Activated naive CD8-positive, alpha-beta T cell treated with anti-CD3 and anti-CD28 coated beads for 36 hours (primary cell): ENCODE measurements at regions not wholly inside any gene's neighbourhood (a gene's known extent, or its start where the extent isn't known, plus 50 kb on each side); places are given as distances from the start of the nearest gene placed in this dataset.

Experiments used
- DNase-seq: peaks from one replicate; pipeline ENCODE4 v3.0.0; 2021
- H3K27ac Mint-ChIP-seq: one replicate; pipeline ENCODE4 v1.8.0; 2022; ENCODE audit warnings: mild to moderate bottlenecking, moderate library complexity, mixed read lengths
- H3K27me3 Mint-ChIP-seq: one replicate; pipeline ENCODE4 v1.8.0; 2022; ENCODE audit warnings: mild to moderate bottlenecking, mixed read lengths
- H3K36me3 Mint-ChIP-seq: one replicate; pipeline ENCODE4 v1.8.0; 2021; ENCODE audit warnings: mild to moderate bottlenecking, mixed read lengths
- H3K4me1 Mint-ChIP-seq: one replicate; pipeline ENCODE4 v1.8.0; 2021; ENCODE audit warnings: mixed read lengths
- H3K4me3 Mint-ChIP-seq: one replicate; pipeline ENCODE4 v1.8.0; 2022; ENCODE audit warnings: mild to moderate bottlenecking, moderate library complexity, mixed read lengths
- H3K9me3 Mint-ChIP-seq: one replicate; pipeline ENCODE4 v1.8.0; 2022; ENCODE audit warnings: mixed read lengths

DNA sequence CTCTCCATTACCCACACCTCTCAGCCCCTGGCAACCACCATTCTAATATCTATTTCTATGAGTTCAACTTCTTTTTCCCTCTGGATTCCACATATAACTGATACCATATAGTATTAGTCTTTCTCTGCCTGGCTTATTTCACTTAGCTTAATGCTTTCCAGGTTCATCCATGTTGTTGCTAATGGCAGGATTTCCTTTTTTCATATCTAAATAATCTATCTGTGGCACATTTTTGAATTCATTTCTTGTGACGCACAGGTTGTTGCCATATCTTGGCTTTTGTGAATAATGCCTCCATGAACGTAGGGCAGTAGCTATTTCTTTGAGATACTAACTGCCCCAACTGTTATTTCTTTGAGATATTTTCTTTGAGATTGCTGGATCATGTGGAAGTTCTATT lies 235.6 kb downstream of the SPRY2 start:
- Mint-ChIP-seq H3K27ac (no peak overlapping the region), H3K9me3 (no peaks in the 10 kb centered on the region), H3K4me3 (no peak overlapping the region), H3K4me1 (no peaks in the 10 kb centered on the region), H3K27me3 (peaks cover 5% of the 10 kb centered on the region), H3K36me3 (no peaks in the 10 kb centered on the region)
- no peak for DNase-seq

DNA sequence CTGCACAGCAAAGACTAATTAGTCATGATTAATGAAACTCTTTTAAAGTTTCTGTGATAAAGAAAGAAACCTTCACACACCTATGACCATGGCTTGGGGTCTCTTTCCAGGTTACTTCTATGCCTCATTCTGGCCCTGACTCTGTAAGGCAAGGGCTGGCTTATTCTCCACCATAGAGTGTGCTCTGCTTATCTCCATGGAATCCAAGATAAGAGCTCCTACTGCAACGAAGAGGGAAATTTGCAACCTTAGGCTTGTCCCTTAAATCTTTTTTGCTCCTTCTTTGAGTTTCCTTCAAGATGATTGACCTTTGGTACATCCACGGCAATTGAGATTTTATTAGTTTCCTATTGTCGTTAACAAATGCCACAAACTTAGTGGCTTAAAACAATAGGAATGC lies 239.9 kb downstream of the SPRY2 start:
- H3K9me3 Mint-ChIP-seq: no peaks in the 10 kb centered on the region
- H3K36me3 Mint-ChIP-seq: no peaks in the 10 kb centered on the region
- H3K27me3 Mint-ChIP-seq: no peaks in the 10 kb centered on the region

GRCh38 chr13:80100636-80101035 lies 240.3 kb downstream of the SPRY2 start:
- H3K4me3 Mint-ChIP-seq: no peak overlapping the region
- H3K36me3 Mint-ChIP-seq: no peaks in the 10 kb centered on the region
- H3K27me3 Mint-ChIP-seq: no peaks in the 10 kb centered on the region
- no peak overlapping the region for H3K27ac Mint-ChIP-seq
- H3K9me3 Mint-ChIP-seq: no peaks in the 10 kb centered on the region
- H3K4me1 Mint-ChIP-seq: no peaks in the 10 kb centered on the region
- DNase-seq: no peak

More for the DNA sequence above, 239.9 kb downstream of the SPRY2 start:
- no peak overlapping the region for H3K27ac Mint-ChIP-seq
- H3K4me1 Mint-ChIP-seq: no peaks in the 10 kb centered on the region
- no peak overlapping the region for H3K4me3 Mint-ChIP-seq
- no peak for DNase-seq

DNA sequence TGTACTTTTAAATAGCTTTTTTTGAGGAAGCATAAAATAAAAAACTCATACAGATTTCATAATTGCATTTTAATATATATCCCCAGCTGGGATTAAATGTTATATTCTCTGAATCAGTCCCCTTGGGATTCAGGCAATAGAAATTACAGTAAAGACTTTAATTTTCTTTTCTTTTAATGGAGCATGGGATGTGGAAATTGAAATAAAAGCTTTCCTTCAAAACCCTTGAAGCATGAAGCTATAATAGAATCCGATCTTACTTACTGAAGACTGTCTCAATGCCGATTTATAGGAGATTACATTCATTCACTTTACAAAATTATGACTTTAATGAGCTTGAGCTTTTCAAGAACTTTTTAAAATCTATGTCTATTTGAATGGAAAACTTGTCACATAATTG lies 243.4 kb downstream of the SPRY2 start:
- Mint-ChIP-seq H3K4me3 (no peak overlapping the region), H3K27me3 (no peaks in the 10 kb centered on the region), H3K27ac (no peak overlapping the region), H3K4me1 (no peaks in the 10 kb centered on the region), H3K9me3 (no peaks in the 10 kb centered on the region), H3K36me3 (no peaks in the 10 kb centered on the region)
- DNase-seq: no peak

DNA sequence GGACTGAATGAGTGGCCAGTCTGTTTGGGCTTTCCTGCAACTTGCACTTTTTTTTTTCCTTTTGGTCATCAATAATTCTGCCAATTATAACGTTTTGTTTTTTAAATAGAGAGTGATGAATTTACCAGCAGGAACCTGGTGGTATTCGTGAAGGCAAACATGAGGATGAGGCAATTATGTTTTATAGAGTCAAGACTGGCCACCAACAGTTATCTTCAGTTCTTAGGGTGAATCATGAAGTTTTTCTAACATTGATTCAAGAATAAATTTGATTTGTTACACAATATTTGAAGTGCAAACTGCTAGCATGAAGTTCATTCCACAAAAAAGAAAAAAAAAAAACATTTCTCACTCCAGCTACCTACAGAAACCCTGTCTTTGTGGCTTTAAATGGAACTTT lies 244.5 kb downstream of the SPRY2 start:
- Mint-ChIP-seq H3K36me3 (no peaks in the 10 kb centered on the region), H3K9me3 (no peaks in the 10 kb centered on the region), H3K4me3 (no peak overlapping the region), H3K27me3 (no peaks in the 10 kb centered on the region), H3K27ac (no peak overlapping the region), H3K4me1 (no peaks in the 10 kb centered on the region)
- DNase-seq: no peak

- Mint-ChIP-seq H3K9me3 (no peaks in the 10 kb centered on the region), H3K4me1 (no peaks in the 10 kb centered on the region), H3K27me3 (no peaks in the 10 kb centered on the region), H3K27ac (no peak overlapping the region), H3K36me3 (no peaks in the 10 kb centered on the region), H3K4me3 (no peak overlapping the region)
- no peak for DNase-seq
Measured at GRCh38 chr13:80094526-80094925, 246.4 kb downstream of the SPRY2 start.

- H3K27me3 Mint-ChIP-seq: no peaks in the 10 kb centered on the region
- no peaks in the 10 kb centered on the region for H3K36me3 Mint-ChIP-seq
- DNase-seq: no peak
- H3K9me3 Mint-ChIP-seq: no peaks in the 10 kb centered on the region
- H3K4me3 Mint-ChIP-seq: no peak overlapping the region
- H3K27ac Mint-ChIP-seq: no peak overlapping the region
- no peaks in the 10 kb centered on the region for H3K4me1 Mint-ChIP-seq
Measured at GRCh38 chr13:80093888-80094287, 247.0 kb downstream of the SPRY2 start.

DNA sequence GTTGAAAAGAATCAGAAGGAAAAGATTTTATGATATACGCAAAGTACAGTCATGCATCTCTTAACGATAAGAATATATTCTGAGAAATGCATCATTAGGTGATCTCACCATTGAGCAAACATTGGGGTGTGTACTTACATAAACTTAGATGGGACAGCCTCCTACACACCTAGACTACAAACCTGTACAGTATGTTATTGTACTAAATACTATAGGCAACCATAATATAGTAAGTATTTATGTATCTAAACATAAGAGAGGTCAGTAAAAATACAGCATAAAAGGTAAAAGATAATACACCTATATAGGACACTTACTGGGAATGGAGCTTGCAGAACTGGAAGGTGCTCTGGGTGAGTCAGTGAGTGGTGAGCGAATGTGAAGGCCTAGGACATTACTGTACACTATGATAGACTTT lies 254.6 kb downstream of the SPRY2 start:
- Mint-ChIP-seq H3K9me3 (no peaks in the 10 kb centered on the region), H3K27me3 (no peaks in the 10 kb centered on the region), H3K4me3 (no peak overlapping the region), H3K27ac (no peak overlapping the region), H3K4me1 (no peaks in the 10 kb centered on the region), H3K36me3 (no peaks in the 10 kb centered on the region)
- DNase-seq: no peak

DNA sequence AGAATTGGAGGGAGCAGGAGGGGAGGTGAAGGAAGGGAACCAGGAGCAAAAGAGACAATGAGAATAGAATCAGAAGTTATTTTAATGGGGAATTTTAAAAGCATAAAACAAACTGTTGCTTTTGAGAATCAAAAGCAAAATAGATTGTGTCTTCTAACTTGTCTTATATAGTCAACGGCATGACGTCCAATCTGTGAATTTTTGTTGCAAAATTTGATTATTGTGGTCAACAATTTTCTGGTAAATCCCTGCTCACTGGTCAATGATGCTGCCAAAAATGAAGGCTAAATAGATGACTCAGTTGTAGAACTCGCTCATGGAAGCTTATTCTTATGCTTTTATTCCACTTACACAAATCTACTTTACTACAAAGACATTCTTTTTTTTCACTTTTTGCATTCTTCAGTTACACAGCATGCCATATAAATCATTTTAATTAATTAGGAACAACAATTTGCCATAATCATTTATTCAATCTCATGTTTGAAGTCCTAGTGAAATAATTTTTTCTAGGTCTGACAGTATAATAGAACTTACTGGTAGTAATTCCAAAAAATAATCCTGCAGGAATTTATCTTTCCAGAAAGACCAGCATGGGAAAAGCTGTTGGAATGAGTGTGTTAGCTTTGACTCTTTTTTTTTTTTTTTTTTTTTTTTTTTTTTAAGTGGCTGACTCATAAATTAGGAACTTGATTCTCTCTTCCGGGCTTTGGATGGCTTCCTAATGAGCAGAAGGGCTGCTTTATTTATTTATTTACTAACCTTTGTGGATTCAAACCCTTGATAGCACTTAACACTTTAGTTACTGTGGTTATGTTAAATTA lies 256.9 kb downstream of the SPRY2 start:
- Mint-ChIP-seq H3K36me3 (no peaks in the 10 kb centered on the region), H3K27me3 (no peaks in the 10 kb centered on the region), H3K4me1 (no peaks in the 10 kb centered on the region), H3K4me3 (no peak overlapping the region), H3K27ac (no peak overlapping the region), H3K9me3 (no peaks in the 10 kb centered on the region)
- DNase-seq: no peak

- no peaks in the 10 kb centered on the region for H3K9me3 Mint-ChIP-seq
- no peaks in the 10 kb centered on the region for H3K4me1 Mint-ChIP-seq
- H3K4me3 Mint-ChIP-seq: no peak overlapping the region
- H3K27me3 Mint-ChIP-seq: no peaks in the 10 kb centered on the region
- DNase-seq: no peak
- H3K27ac Mint-ChIP-seq: no peak overlapping the region
- no peaks in the 10 kb centered on the region for H3K36me3 Mint-ChIP-seq
Measured at GRCh38 chr13:80083081-80083852, 257.7 kb downstream of the SPRY2 start.

DNA sequence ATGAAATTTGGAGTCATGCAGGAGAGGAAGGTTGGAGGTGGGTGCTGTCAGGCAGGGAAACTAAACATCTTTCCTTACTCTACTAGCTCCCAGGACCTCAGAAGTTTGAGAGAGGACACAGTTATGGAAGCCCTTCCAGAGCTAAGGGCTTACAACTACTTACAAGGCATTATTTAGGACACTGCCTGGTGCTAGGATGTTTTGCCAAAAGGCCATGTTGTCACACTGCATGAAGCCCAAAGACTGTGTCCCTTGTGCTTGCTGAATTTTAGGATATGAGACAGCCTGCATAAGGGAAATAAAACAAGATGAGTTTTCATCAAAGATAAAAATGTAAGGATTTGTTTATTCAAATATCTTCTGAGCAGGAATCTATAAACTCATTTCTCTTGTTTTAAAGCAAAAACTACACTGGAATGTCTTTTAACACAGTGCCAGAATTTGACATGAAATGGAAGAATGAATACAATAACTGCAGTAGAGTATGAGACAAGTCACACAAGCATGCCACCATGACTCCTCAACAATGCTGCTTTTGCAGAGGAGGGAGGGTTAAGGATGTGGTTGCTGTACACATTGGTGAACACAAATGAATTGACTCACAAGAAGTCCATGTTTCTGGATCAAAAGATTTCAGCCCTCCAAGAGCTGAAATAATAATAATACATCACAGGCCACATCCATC lies 258.4 kb downstream of the SPRY2 start:
- no peaks in the 10 kb centered on the region for H3K27me3 Mint-ChIP-seq
- H3K27ac Mint-ChIP-seq: no peak overlapping the region
- no peaks in the 10 kb centered on the region for H3K4me1 Mint-ChIP-seq
- H3K9me3 Mint-ChIP-seq: no peaks in the 10 kb centered on the region
- no peaks in the 10 kb centered on the region for H3K36me3 Mint-ChIP-seq
- H3K4me3 Mint-ChIP-seq: no peak overlapping the region
- no peak for DNase-seq

DNA sequence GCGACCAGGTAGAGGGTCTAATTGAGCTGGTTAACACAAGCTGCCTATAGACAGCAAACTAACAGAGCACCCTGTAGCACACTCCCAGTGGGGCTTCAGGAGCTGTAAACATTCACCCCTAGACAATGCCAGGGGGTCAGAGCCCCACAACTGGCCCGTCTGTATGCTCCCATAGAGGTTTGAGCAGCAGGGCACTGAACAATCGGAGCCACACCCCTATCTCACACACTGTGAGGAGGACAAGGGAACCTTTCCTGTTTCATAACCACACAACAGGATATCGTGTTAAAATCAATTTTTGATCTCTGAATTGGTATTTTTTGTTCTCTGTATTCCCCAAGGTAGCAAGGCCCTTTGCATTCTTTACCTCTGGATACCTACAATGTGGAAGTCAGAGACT lies 266.1 kb downstream of the SPRY2 start:
- no peaks in the 10 kb centered on the region for H3K9me3 Mint-ChIP-seq
- no peak for DNase-seq
- H3K27me3 Mint-ChIP-seq: no peaks in the 10 kb centered on the region
- H3K36me3 Mint-ChIP-seq: no peaks in the 10 kb centered on the region
- H3K27ac Mint-ChIP-seq: no peak overlapping the region
- no peaks in the 10 kb centered on the region for H3K4me1 Mint-ChIP-seq
- no peak overlapping the region for H3K4me3 Mint-ChIP-seq

GRCh38 chr13:80074143-80074752 lies 266.7 kb downstream of the SPRY2 start:
- no peaks in the 10 kb centered on the region for H3K36me3 Mint-ChIP-seq
- H3K27ac Mint-ChIP-seq: no peak overlapping the region
- H3K27me3 Mint-ChIP-seq: no peaks in the 10 kb centered on the region
- H3K4me3 Mint-ChIP-seq: no peak overlapping the region
- DNase-seq: no peak
- H3K4me1 Mint-ChIP-seq: no peaks in the 10 kb centered on the region
- H3K9me3 Mint-ChIP-seq: no peaks in the 10 kb centered on the region

- no peak for DNase-seq
- Mint-ChIP-seq H3K4me1 (no peaks in the 10 kb centered on the region), H3K27ac (no peak overlapping the region), H3K4me3 (no peak overlapping the region), H3K36me3 (no peaks in the 10 kb centered on the region), H3K27me3 (no peaks in the 10 kb centered on the region), H3K9me3 (no peaks in the 10 kb centered on the region)
Measured at GRCh38 chr13:80072231-80072630, 268.7 kb downstream of the SPRY2 start.

DNA sequence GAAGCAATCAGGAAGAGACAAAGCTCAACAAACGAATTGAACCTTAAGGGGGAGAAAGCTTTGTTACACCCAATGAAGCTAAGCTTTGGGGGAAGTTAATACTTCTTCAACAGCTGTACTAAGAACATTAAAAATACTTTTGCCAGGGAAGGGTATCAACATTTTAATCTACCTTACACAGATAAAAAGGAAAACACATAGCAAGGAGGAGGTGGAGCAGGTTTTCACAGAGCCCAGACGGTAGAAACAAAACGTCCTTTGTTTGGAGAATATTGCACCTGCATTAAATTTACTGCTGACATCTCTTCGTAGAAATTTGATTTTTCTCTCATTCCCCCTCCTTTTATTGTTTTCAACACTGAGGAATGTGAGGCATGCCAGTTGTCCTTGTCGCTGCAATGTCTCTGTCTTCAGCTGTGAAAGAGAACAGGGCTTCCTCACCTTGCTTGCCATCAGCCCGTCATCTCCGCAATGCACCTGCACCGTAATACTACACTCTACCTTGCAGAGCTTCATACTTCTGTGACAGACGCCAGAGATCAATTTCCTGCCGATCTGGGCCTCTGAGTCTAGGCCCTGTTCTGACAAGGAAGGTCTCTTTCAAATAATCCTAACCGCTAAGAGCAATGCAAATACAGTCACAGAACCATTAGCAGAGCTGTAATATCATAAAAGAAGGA lies 270.8 kb downstream of the SPRY2 start:
- H3K36me3 Mint-ChIP-seq: no peaks in the 10 kb centered on the region
- no peak overlapping the region for H3K4me3 Mint-ChIP-seq
- H3K9me3 Mint-ChIP-seq: no peaks in the 10 kb centered on the region
- H3K4me1 Mint-ChIP-seq: no peaks in the 10 kb centered on the region
- no peaks in the 10 kb centered on the region for H3K27me3 Mint-ChIP-seq
- no peak for DNase-seq
- H3K27ac Mint-ChIP-seq: no peak overlapping the region
